GM12865 (cell line): ENCODE measurements at regions not wholly inside any gene's neighbourhood (a gene's known extent, or its start where the extent isn't known, plus 50 kb on each side); places are given as distances from the start of the nearest gene placed in this dataset.

Experiments
- DNase-seq: peaks from one replicate; pipeline ENCODE4 v3.0.0; 2010; ENCODE audit warnings: low read depth
- H3K4me3 ChIP-seq: 2 replicates; pipeline ENCODE4 v1.5.1; 2011; ENCODE audit warnings: mild to moderate bottlenecking, low read depth, low read length, control low read depth
- CTCF ChIP-seq: IDR thresholded peaks from 2 replicates; pipeline ENCODE4 v1.5.1; 2011; ENCODE audit warnings: low read length, control low read depth, low read depth, inconsistent platforms; ENCODE audit not compliant: insufficient read depth; ENCODE audit errors: missing control alignments

GRCh38 chr13:94952787-94953186 lies 240.4 kb upstream of the SOX21 start:
- H3K4me3 ChIP-seq, result no peak overlapping the region
- TF ChIP-seq CTCF, result no peak
- no peak for DNase-seq

GRCh38 chr13:94950303-94950702 lies 238.0 kb upstream of the SOX21 start:
- H3K4me3 ChIP-seq, result no peak overlapping the region
- no peak for TF ChIP-seq CTCF
- DNase-seq, result no peak

GRCh38 chr13:94947965-94948371 lies 235.6 kb upstream of the SOX21 start:
- DNase-seq, result no peak
- TF ChIP-seq CTCF, result no peak
- H3K4me3 ChIP-seq, result no peak overlapping the region

GRCh38 chr13:94947392-94947791 lies 235.0 kb upstream of the SOX21 start:
- no peak for TF ChIP-seq CTCF
- no peak overlapping the region for H3K4me3 ChIP-seq
- no peak for DNase-seq

- no peak overlapping the region for H3K4me3 ChIP-seq
- TF ChIP-seq CTCF, result no peak
- no peak for DNase-seq
Observed at GRCh38 chr13:94946039-94946438, 233.7 kb upstream of the SOX21 start.

- DNase-seq, result no peak
- no peak for TF ChIP-seq CTCF
Observed at GRCh38 chr13:94938124-94938523, 225.8 kb upstream of the SOX21 start.

GRCh38 chr13:94936633-94937032 lies 224.3 kb upstream of the SOX21 start:
- TF ChIP-seq CTCF, result no peak
- H3K4me3 ChIP-seq, result no peak overlapping the region
- no peak for DNase-seq

More at GRCh38 chr13:94938124-94938523, 225.8 kb upstream of the SOX21 start:
- no peak overlapping the region for H3K4me3 ChIP-seq
